ENCODE measurements at regions not wholly inside any gene's neighbourhood (a gene's known extent, or its start where the extent isn't known, plus 50 kb on each side); places are given as distances from the start of the nearest gene placed in this dataset.

- no peak for TF ChIP-seq CTCF (IDR thresholded peaks at IDR 0.05)
- intact Hi-C loops (cut with DNase I), result no loop called here
- no peaks in the 10 kb centered on the region for H3K27me3 ChIP-seq (ENCODE audit: low read depth)
- ATAC-seq, result peak in 1 of 2 donors; percentile 71
- H3K36me3 ChIP-seq, result no peaks in the 10 kb centered on the region
- H3K27ac ChIP-seq, result no peak overlapping the region
- no peaks in the 10 kb centered on the region for H3K4me1 ChIP-seq
- no peak overlapping the region for H3K4me3 ChIP-seq
- no peaks in the 10 kb centered on the region for H3K9me3 ChIP-seq
- no peak for DNase-seq
These were observed 412.6 kb downstream of the PTH2R start for GRCh38 chr2:208819190-208819589.

- ATAC-seq (peak in 1 of 2 donors; percentile 72), DNase-seq (no peak)
- intact Hi-C loops (cut with DNase I), result no loop called here
- no peaks in the 10 kb centered on the region for H3K9me3 ChIP-seq
- no peak overlapping the region for H3K4me3 ChIP-seq
- no peaks in the 10 kb centered on the region for H3K27me3 ChIP-seq (ENCODE audit: low read depth)
- no peak overlapping the region for H3K27ac ChIP-seq
- TF ChIP-seq CTCF (IDR thresholded peaks at IDR 0.05), result no peak
- no peaks in the 10 kb centered on the region for H3K4me1 ChIP-seq
- H3K36me3 ChIP-seq, result no peaks in the 10 kb centered on the region
These were observed 413.6 kb downstream of the PTH2R start for GRCh38 chr2:208820014-208820688.

GRCh38 chr2:208827109-208827508 is 420.5 kb downstream of the PTH2R start:
- ATAC-seq (no peak), DNase-seq (no peak)
- intact Hi-C loops (cut with DNase I), result no loop called here
- Histone ChIP-seq H3K36me3 (no peaks in the 10 kb centered on the region), H3K4me3 (no peak overlapping the region), H3K4me1 (no peaks in the 10 kb centered on the region), H3K27ac (no peak overlapping the region), H3K27me3 (ENCODE audit: low read depth) (no peaks in the 10 kb centered on the region), H3K9me3 (no peaks in the 10 kb centered on the region)
- no peak for TF ChIP-seq CTCF (IDR thresholded peaks at IDR 0.05)

- Histone ChIP-seq H3K4me3 (no peak overlapping the region), H3K27me3 (ENCODE audit: low read depth) (no peaks in the 10 kb centered on the region), H3K27ac (no peak overlapping the region), H3K9me3 (no peaks in the 10 kb centered on the region), H3K36me3 (no peaks in the 10 kb centered on the region), H3K4me1 (no peaks in the 10 kb centered on the region)
- ATAC-seq, result no peak
- intact Hi-C loops (cut with DNase I), result no loop called here
- no peak for TF ChIP-seq CTCF (IDR thresholded peaks at IDR 0.05)
- no peak for DNase-seq
These were observed 421.1 kb downstream of the PTH2R start for GRCh38 chr2:208827549-208828221.

- intact Hi-C loops (cut with DNase I), result no loop called here
- no peaks in the 10 kb centered on the region for H3K4me1 ChIP-seq
- ATAC-seq (no peak), DNase-seq (no peak)
- no peak for TF ChIP-seq CTCF (IDR thresholded peaks at IDR 0.05)
- H3K27ac ChIP-seq, result no peak overlapping the region
- no peak overlapping the region for H3K4me3 ChIP-seq
- no peaks in the 10 kb centered on the region for H3K27me3 ChIP-seq (ENCODE audit: low read depth)
- H3K36me3 ChIP-seq, result no peaks in the 10 kb centered on the region
- H3K9me3 ChIP-seq, result no peaks in the 10 kb centered on the region
These were observed 423.6 kb downstream of the PTH2R start for GRCh38 chr2:208830203-208830602.
